A673 (cell line): ENCODE measurements at regions not wholly inside any gene's neighbourhood (a gene's known extent, or its start where the extent isn't known, plus 50 kb on each side); places are given as distances from the start of the nearest gene placed in this dataset.

Source experiments
- BruUV-seq: library from RNA; stranded (reverse); fragments of 400-500 nt; replicated peaks from 2 replicates; lab custom pipeline; 2021; lab: Mats Ljungman, UMichigan
- CTCF ChIA-PET: fragments of 300-600 bp; sonication (Branson Sonifier 250); formaldehyde crosslinking; loops from one replicate; lab custom pipeline; 2022; ENCODE audit warnings: antibody characterized with exemption; lab: Charles Lee
- POLR2A ChIA-PET: fragments of 300-600 bp; sonication (Branson Sonifier 250); formaldehyde crosslinking; loops from one replicate; lab custom pipeline; 2022; ENCODE audit warnings: antibody characterized with exemption; ENCODE audit not compliant: low non-redundant PET; lab: Charles Lee
- DNase-seq: peaks from one replicate; pipeline ENCODE4 v3.0.0-alpha.2; 2015; ENCODE audit warnings: low spot score
- H3K27ac ChIP-seq: fragments of 200-600 bp; sonication (generic); 2 replicates; pipeline ENCODE4 v1.5.1; 2016; ENCODE audit warnings: mixed run types, low read depth, mild to moderate bottlenecking, mixed read lengths, antibody characterized with exemption, low read length; ENCODE audit not compliant: poor library complexity, severe bottlenecking
- H3K27me3 ChIP-seq: fragments of 200-600 bp; sonication (generic); replicated peaks from 2 replicates; pipeline ENCODE4 v1.6.1; 2017; ENCODE audit warnings: mixed run types, low read depth, mild to moderate bottlenecking, mixed read lengths, antibody characterized with exemption, low read length; ENCODE audit not compliant: insufficient read depth, poor library complexity
- H3K36me3 ChIP-seq: fragments of 200-600 bp; sonication (generic); 2 replicates; pipeline ENCODE4 v1.6.1; 2016; ENCODE audit warnings: mixed run types, mild to moderate bottlenecking, mixed read lengths, antibody characterized with exemption, low read length; ENCODE audit not compliant: insufficient read depth, poor library complexity, severe bottlenecking
- H3K4me1 ChIP-seq: fragments of 200-600 bp; sonication (generic); 2 replicates; pipeline ENCODE4 v1.6.1; 2017; ENCODE audit warnings: mixed run types, mild to moderate bottlenecking, mixed read lengths, antibody characterized with exemption, low read length; ENCODE audit not compliant: insufficient read depth, poor library complexity, severe bottlenecking
- H3K4me3 ChIP-seq: fragments of 200-600 bp; sonication (generic); 2 replicates; pipeline ENCODE4 v1.5.1; 2016; ENCODE audit warnings: low read depth, mixed run types, mild to moderate bottlenecking, mixed read lengths, low read length; ENCODE audit not compliant: poor library complexity, severe bottlenecking
- H3K9me3 ChIP-seq: fragments of 200-600 bp; sonication (generic); 2 replicates; pipeline ENCODE4 v1.6.1; 2016; ENCODE audit warnings: mixed run types, low read depth, mild to moderate bottlenecking, mixed read lengths, antibody characterized with exemption, low read length; ENCODE audit not compliant: poor library complexity, severe bottlenecking
- EZH2 ChIP-seq: fragments of 200-600 bp; sonication (generic); IDR thresholded peaks from 2 replicates; pipeline ENCODE4 v1.6.1; 2017; ENCODE audit warnings: borderline replicate concordance, low read depth, mild to moderate bottlenecking, mixed read lengths, antibody characterized with exemption, low read length; ENCODE audit not compliant: poor library complexity, severe bottlenecking
- intact Hi-C: fragments of 100-400 bp; cut with micrococcal nuclease; formaldehyde crosslinking; loops from one replicate; pipeline ENCODE4 v1.10.0; 2022; ENCODE audit not compliant: unreplicated experiment
- TF ChIP-seq, protein P1 (sequence below): fragments of 300-800, 200-600 bp; sonication (generic); conservative IDR thresholded peaks from 2 replicates; pipeline ENCODE4 v1.5.1; 2017; ENCODE audit warnings: low read depth, mild to moderate bottlenecking, antibody characterized with exemption, low read length, moderate library complexity, mixed read lengths

DNA sequence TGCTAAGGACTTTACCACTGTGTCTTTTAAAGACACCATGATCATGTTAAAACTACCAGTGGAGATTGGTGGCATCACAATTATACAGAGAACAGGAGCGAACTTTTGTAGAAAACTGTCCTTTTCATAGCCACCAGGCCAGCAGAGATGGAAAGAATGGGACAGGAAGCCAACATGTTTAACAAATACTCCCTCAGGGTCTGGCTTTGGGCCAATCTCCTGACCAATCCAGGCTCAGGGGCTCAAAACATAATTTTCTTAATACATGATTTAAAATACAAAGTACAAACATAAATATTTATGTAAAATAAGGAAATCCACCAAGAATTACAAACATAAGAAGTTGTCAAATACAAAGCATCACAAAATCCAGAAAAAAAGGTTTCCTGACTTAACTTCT lies 266.0 kb downstream of the VPS13C start:
- no peak for TF ChIP-seq EZH2
- TF ChIP-seq, protein P1, sequence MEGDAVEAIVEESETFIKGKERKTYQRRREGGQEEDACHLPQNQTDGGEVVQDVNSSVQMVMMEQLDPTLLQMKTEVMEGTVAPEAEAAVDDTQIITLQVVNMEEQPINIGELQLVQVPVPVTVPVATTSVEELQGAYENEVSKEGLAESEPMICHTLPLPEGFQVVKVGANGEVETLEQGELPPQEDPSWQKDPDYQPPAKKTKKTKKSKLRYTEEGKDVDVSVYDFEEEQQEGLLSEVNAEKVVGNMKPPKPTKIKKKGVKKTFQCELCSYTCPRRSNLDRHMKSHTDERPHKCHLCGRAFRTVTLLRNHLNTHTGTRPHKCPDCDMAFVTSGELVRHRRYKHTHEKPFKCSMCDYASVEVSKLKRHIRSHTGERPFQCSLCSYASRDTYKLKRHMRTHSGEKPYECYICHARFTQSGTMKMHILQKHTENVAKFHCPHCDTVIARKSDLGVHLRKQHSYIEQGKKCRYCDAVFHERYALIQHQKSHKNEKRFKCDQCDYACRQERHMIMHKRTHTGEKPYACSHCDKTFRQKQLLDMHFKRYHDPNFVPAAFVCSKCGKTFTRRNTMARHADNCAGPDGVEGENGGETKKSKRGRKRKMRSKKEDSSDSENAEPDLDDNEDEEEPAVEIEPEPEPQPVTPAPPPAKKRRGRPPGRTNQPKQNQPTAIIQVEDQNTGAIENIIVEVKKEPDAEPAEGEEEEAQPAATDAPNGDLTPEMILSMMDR: no peak
- DNase-seq: peak; percentile 11
- BruUV-seq: no TSS peak

GRCh38 chr15:61784734-61785133 lies 275.5 kb downstream of the VPS13C start:
- Histone ChIP-seq H3K9me3 (no peaks in the 10 kb centered on the region), H3K36me3 (no peaks in the 10 kb centered on the region), H3K27me3 (no peaks in the 10 kb centered on the region), H3K4me3 (no peak overlapping the region), H3K27ac (no peak overlapping the region), H3K4me1 (peaks cover 10% of the 10 kb centered on the region)
- no TSS peak for BruUV-seq
- ChIA-PET POLR2A (no interaction called here), CTCF (no interaction called here)
- DNase-seq: no peak
- intact Hi-C loops: no loop called here
- TF ChIP-seq, protein P1: no peak
- TF ChIP-seq EZH2: no peak

More for the DNA sequence above, 266.0 kb downstream of the VPS13C start:
- no peaks in the 10 kb centered on the region for H3K36me3 ChIP-seq
- no peak overlapping the region for H3K4me3 ChIP-seq
- no peak overlapping the region for H3K27ac ChIP-seq
- no peaks in the 10 kb centered on the region for H3K9me3 ChIP-seq
- H3K27me3 ChIP-seq: no peaks in the 10 kb centered on the region
- intact Hi-C loops: no loop called here
- POLR2A ChIA-PET: no interaction called here
- CTCF ChIA-PET: no interaction called here
- H3K4me1 ChIP-seq: no peaks in the 10 kb centered on the region

- no peak overlapping the region for H3K27ac ChIP-seq
- H3K36me3 ChIP-seq: no peaks in the 10 kb centered on the region
- no peaks in the 10 kb centered on the region for H3K27me3 ChIP-seq
- ChIA-PET CTCF (no interaction called here), POLR2A (no interaction called here)
- no peak for TF ChIP-seq EZH2
- TF ChIP-seq, protein P1: no peak
- no peak overlapping the region for H3K4me3 ChIP-seq
- DNase-seq: peak; percentile 77
- no TSS peak for BruUV-seq
- H3K9me3 ChIP-seq: no peaks in the 10 kb centered on the region
- intact Hi-C loops: no loop called here
- H3K4me1 ChIP-seq: peaks cover 21% of the 10 kb centered on the region
Observed at GRCh38 chr15:61780278-61780980, 279.8 kb downstream of the VPS13C start.
